ENCODE measurements at regions not wholly inside any gene's neighbourhood (a gene's known extent, or its start where the extent isn't known, plus 50 kb on each side); places are given as distances from the start of the nearest gene placed in this dataset.

DNA sequence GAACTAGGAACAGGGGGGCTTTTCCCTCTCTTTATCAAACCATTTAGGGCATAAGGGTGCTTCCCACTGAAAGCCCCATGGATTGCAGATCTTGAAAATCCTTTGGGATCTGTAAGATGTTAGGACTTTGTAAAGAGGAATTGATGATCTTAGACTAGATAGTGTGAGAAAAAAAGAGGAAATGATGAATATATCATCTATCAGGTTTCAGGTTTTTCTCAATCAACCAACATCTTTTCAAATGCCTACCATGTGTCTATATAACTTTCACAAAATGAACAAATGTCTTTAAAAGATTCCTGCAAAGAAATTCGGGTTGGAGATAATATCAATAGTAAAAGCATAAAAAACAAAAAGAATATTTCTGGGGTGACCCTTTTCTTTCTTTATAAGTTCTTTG, 50.1 kb downstream of the KCNC4 start:
- TF ChIP-seq, protein P1, sequence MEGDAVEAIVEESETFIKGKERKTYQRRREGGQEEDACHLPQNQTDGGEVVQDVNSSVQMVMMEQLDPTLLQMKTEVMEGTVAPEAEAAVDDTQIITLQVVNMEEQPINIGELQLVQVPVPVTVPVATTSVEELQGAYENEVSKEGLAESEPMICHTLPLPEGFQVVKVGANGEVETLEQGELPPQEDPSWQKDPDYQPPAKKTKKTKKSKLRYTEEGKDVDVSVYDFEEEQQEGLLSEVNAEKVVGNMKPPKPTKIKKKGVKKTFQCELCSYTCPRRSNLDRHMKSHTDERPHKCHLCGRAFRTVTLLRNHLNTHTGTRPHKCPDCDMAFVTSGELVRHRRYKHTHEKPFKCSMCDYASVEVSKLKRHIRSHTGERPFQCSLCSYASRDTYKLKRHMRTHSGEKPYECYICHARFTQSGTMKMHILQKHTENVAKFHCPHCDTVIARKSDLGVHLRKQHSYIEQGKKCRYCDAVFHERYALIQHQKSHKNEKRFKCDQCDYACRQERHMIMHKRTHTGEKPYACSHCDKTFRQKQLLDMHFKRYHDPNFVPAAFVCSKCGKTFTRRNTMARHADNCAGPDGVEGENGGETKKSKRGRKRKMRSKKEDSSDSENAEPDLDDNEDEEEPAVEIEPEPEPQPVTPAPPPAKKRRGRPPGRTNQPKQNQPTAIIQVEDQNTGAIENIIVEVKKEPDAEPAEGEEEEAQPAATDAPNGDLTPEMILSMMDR (IDR thresholded peaks at IDR 0.05; ENCODE audit: insufficient read depth, low read length): no peak
- no peak for TF ChIP-seq GABPA (IDR thresholded peaks at IDR 0.05; ENCODE audit: low read depth)
